Activated CD8-positive, alpha-beta memory T cell treated with anti-CD3 and anti-CD28 coated beads for 48 hours (primary cell): ENCODE measurements at regions not wholly inside any gene's neighbourhood (a gene's known extent, or its start where the extent isn't known, plus 50 kb on each side); places are given as distances from the start of the nearest gene placed in this dataset.
A peak's percentile ranks its signal among the peaks of the same experiment; 100 is the strongest.

Experiments
- DNase-seq, 3 experiments: peaks; one replicate each; pipeline ENCODE4 v3.0.0-alpha.2; 2020; ENCODE audit warnings: low read depth in 2 of 3, low spot score in 2 of 3

DNA sequence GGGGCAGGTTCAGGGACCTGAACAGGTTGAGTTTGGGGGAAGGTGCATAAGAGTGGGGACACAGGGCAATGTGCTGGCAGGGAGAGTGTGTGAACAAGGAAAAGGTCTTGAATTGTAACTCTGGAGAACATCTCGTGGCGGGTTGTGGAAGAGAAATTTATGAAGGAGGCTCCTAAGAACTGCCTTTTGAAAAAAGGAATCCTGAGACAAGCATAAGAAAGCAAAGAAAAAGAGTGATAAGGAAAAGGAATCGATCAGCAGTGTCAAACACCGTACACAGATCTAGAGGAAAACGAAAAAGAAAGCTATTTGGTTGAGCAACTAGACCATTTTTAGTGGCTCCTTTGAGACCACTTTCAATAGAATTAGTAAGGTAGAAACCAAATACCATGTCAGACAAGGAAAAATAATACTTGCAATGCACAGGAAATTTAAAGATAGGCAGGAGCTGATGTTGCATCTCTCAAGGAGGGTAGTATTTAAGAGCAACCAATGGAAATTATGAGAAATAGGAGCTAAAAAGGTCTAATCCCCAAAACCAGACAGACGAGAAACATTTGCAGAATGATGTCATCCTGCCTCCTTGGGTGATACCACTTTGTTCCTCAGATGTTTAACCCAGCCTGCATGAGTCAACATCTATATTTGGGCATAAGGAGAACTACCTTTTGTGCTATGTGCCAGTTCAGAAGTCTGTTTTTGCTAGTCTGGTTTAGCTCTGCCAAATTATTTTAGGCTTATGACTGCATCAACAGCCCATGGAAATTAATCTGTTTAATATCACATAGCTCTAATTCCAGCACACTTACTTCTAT is 64.5 kb upstream of the STK38L start:
- DNase-seq = no peak

DNA sequence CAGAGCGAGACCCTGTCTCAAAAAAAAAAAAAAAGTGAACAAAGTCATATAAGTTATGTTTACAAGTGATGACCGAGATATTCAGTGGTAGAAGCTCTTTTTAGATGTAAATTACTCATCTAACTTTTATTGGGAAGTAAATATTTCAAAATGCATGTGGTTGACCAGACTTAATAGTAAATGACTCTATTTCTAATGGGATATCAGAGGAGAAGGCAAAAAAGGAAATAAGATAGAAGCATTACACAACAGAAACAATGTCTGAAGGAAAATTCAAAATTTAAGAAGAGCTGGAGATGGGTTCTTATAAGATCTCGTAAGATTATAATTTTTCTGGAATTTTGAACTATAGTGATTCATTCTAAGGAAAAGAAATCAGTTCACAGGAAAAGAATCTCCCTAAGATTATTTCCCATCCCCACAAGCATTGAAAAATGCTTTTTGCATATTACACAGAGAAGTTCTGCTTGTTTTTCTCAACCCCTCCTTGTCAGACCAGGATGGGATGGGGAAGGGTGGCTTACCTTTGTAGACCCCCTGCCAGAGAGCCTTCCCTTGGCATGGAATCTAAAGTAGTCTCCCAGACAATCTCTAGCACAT is 63.1 kb upstream of the STK38L start:
- no peak for DNase-seq

DNA sequence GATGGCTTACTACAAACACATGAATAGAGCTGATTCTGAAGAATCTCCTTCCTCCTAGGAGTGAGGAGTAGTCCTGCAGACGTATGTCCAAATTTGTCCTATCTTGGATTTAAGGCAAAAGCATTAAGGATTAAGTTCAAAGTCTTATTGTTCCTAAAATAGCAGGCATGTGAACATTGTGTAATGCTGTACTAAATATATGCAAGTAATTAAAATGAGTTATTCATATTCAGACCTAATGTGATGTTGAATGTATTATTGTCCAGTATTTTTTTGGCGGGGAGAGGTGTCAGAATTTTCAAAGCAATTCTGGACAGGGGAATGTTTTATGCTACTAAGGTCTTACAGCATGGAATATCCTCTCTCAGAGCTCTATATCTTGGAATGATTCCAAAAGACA is 60.7 kb upstream of the STK38L start:
- no peak for DNase-seq

DNA sequence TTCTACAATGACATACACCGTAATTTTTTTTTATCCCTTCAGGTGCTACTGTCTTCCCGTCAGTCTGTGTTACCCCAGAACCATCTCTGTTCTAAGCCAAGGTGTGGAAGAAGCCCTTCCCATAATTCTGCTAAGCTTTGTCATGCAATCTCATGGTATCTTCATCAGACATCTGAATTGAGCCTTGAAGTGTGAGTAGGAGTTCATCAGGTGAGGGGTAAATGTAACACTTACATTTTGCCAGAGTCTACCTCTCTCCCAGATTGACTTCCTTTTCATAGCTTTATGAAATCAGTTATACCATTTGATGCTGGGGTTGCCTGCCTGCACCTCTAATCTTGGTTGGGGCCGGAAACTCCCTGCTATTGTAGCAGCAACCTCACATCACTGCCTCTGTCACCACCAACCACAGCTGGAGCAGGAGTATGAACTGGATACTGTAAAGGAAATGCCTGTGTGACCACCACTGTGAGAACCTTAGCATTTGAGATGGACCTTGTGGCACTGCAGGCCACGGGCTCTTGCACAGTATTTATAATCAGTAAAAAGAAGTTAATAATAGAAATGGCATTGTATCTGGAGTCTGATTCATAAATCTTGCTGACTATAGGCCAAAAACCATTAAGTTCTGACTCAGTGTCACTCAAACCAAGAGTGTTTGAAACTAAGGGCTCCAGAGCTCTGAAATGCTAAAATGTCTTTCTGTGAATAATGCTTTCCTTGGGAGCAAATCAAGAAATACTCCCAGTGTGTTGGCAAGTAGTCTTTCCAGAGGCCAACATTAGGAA is 58.7 kb upstream of the STK38L start:
- peak in 1 of 3 experiments; percentile 7 for DNase-seq

DNA sequence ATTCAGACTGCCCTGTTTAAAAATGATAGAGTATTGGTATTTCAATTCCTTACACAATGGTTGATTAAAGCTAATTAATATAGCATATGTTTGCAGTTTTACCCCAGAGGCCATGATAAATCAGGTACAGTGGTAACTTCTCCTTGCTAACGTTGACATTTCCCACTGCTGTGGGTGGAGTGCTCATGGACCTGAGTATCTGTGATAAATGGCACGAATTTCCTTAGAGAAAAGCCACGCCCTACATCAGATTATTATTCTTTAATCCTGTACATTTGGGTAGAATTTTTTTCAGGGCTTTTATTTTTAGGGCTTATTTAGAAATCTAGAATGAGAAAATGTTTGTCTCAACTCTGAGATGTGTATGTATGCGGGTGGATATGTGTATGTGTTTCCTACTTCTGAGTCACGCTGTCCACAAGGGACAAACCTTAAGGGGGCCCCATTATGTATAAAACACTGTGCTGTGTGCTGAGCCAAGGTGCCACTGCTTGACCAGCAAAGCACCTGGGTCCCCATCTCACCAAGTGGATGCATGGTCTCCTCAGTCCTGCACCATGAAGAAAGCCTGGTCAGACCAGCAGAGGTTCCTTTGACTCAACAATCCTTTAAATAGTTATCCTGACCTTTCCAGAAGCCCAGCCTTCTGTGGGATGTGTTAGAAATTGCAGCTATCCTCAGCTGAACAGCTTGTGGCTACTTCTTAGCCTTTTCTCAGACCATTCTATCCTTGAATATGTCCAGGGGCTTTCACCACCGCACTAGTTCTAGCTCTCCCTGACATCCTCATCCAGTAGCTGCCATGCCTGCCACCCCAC is 57.9 kb upstream of the STK38L start:
- DNase-seq = no peak

DNA sequence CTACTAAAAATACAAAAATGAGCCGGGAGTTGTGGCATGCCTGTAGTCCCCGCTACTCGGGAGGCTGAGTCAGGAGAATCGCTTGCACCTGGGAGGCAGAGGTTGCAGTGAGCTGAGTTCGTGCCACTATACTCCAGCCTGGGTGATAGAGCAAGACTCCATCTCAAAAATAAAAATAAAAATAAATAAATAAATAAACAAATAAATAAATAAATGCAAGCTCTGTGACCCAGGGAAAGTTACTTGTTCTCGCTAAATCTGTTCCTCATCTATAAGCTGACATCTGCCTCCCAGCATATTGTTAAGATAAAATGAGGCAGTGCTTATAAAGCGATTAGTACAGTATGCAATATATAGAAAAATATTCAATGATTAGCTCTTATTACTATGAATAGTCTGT is 56.4 kb upstream of the STK38L start:
- no peak for DNase-seq

DNA sequence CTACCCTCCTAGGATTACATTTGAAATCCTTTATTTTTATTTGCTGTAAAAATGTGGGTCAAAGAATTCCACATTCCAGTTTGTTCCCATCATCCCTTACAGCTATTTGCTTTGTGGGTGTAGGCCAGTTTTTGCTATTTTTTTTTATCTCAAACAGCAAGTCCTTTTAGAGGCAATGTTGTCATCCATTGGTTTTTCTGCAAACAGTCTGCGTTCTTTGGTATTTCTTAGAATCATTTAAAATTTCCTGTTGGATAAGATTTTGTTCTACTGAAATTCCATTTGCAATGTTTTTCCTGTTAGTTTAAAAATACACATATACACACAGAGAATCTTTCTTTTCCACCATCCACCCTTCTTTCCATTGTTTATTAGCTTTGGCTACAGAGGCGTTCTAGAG is 53.3 kb upstream of the STK38L start:
- DNase-seq = no peak

DNA sequence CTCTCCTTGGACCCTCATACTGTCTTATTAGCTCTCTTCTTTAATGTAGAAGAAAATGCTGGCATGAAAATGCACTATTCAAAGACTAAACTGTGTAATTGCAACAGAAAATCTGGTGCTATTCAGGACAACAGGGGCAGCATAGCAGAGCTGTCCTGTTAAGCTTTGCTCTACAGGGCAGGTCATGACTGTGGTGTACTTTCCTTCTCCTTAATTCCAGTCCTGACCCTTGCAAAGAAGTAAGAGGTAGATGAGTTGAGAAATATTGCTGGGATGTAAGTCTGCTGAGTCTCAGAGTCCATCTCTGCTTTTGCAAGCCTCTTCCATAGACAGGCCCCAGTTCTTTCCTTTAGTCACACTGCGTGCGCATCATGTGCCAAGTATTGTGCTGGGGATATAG is 52.6 kb upstream of the STK38L start:
- DNase-seq = no peak

DNA sequence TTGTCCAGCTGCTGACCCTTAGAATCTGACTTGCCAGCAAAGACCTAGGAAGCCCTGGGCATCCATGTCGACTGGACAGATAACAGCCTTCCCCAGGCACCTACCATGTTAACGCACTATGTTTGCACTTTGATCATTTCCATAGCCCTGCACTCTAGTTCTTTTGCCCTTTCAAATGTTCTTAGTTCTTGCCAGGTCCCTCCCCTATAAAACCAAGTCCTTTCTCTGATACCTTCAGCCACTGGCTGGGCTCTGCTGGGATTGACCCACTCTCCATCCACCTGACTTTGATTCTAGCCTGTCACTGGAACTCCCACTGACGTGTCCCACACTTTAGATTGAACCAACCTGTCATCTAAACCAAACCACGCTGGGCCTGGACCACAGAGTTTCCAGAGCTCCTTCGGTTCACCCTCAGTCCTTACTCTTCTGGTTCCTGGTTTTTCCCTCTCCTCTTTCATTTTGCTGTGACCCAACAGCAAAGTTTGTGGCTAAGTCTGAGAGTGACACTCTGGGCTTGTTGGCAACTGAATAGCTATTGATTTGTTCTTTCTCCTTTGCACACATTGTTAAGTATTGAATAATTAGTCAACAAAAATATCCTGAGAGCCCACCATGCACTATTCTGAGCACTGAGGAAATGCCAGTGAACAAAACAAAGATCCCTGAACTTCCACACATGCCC is 51.8 kb upstream of the STK38L start:
- DNase-seq = no peak

DNA sequence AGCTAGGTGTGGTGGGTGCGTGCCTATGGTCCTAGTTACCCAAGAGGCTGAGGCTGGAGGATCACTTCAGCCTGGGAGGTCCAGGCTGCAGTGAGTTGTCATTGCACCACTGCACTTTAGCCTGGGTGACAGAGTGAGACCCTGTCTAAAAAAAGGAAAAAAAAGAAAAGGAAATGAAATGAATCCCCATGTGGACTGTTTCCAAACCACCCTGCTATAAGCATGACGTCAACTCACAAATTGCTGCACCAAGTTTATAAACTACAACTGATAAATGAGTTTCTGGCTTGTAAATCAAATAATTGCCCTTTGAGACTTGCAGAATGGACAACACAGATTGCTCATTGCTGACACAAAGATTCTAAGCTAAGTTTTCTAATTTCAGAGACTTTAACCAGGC is 51.0 kb upstream of the STK38L start:
- no peak for DNase-seq

DNA sequence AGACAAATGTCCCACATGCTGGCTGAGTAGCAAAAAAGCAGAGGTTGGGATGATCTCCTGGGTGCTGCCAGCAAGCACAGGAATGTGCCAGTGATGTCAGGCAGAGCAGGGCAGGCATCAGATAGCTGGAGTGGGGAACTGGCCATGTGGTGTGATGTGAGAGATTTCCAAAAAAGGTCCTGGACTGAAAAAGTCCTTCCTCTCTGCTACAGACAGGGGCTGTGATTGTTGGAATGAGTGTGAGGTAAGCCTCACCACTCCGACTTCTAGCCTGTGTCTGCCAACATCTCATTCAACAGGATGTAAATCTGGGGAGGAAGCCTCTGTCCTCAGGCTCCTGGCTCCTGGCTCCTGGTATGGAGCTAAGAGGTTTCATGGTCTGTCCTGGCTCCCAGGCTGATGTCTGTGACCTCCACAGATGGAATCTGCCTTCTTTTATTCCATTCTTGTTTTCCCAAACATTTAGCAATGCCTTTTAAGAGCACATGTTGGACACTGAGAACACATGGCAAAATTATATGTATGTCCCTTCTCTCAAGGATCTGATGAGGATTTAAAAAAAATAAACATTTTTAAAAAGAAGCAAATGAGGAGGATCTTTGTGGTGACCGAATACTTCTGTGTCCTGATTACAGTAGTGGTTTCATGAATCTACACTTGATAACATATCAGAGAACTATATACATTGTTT is 50.1 kb upstream of the STK38L start:
- DNase-seq = no peak
